ENCODE measurements at regions not wholly inside any gene's neighbourhood (a gene's known extent, or its start where the extent isn't known, plus 50 kb on each side); places are given as distances from the start of the nearest gene placed in this dataset.

DNA sequence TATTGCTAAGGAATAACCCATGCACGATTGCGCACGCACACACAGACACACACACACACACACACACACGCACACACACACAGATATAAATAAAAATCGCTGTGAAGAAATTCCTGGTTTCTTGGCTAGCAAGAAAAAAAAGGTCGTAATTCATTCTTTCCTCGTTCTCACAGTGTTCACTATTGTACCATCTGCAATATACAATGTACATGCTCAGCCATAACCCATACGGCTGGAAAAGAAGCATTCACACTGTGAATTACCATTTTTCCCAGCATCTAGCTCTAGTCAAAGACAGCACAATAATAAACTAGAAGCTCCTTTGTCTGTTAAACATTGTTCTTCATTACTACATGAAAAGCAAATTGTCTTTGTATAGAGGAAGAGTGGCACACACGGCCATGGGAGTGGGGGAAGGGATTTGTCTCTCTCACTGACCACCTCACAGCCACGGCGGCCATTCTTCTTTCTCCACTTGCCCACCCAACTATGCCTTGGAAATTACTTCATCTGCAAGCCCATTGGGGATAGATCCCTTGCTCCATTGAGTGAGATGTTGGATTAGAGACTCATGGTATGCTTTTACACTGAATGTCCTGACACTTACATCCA is 115.3 kb upstream of the ID4 start:
- TF ChIP-seq, protein P1, sequence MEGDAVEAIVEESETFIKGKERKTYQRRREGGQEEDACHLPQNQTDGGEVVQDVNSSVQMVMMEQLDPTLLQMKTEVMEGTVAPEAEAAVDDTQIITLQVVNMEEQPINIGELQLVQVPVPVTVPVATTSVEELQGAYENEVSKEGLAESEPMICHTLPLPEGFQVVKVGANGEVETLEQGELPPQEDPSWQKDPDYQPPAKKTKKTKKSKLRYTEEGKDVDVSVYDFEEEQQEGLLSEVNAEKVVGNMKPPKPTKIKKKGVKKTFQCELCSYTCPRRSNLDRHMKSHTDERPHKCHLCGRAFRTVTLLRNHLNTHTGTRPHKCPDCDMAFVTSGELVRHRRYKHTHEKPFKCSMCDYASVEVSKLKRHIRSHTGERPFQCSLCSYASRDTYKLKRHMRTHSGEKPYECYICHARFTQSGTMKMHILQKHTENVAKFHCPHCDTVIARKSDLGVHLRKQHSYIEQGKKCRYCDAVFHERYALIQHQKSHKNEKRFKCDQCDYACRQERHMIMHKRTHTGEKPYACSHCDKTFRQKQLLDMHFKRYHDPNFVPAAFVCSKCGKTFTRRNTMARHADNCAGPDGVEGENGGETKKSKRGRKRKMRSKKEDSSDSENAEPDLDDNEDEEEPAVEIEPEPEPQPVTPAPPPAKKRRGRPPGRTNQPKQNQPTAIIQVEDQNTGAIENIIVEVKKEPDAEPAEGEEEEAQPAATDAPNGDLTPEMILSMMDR (IDR thresholded peaks at IDR 0.05): no peak
- TF ChIP-seq POLR2A (IDR thresholded peaks at IDR 0.05): no peak
